Vagina (tissue), 2 donors: ENCODE measurements at regions not wholly inside any gene's neighbourhood (a gene's known extent, or its start where the extent isn't known, plus 50 kb on each side); places are given as distances from the start of the nearest gene placed in this dataset.

Source experiments
- CTCF ChIP-seq, 3 experiments: fragments of 450-650 bp in 2 of 3; fragments of 200-600 bp in 1 of 3; sonication (generic) in 1 of 3; IDR thresholded peaks; one replicate each; pipeline ENCODE4 v1.5.1; 2017 to 2019; ENCODE audit warnings: antibody characterized with exemption in 3 of 3, mild to moderate bottlenecking in 2 of 3, moderate library complexity in 2 of 3
- POLR2AphosphoS5 ChIP-seq, 2 donors: sonication (generic); formaldehyde crosslinking; IDR thresholded peaks; one replicate each; pipeline ENCODE4 v1.9.0; 2017; ENCODE audit warnings: antibody characterized with exemption in 2 of 2, mild to moderate bottlenecking in 2 of 2, low read depth in 1 of 2; ENCODE audit not compliant: insufficient read depth in 1 of 2

GRCh38 chr6:4719491-4719890 lies 56.7 kb upstream of the CDYL start:
- TF ChIP-seq CTCF (IDR thresholded peaks at IDR 0.05) (no peak), POLR2AphosphoS5 (IDR thresholded peaks at IDR 0.05; ENCODE audit: insufficient read depth in 1 of 2, low read depth in 1 of 2) (no peak)
